HepG2 (cell line): ENCODE measurements at regions not wholly inside any gene's neighbourhood (a gene's known extent, or its start where the extent isn't known, plus 50 kb on each side); places are given as distances from the start of the nearest gene placed in this dataset.

Experiments used
- CBFB ChIP-seq: sonication (generic); formaldehyde crosslinking; IDR thresholded peaks from 2 replicates; pipeline ENCODE4 v1.4.0; 2020; ENCODE audit warnings: missing genetic modification reagents
- CREM ChIP-seq, 2 experiments: sonication (generic) in 1 of 2; formaldehyde crosslinking in 1 of 2; IDR thresholded peaks; 2 replicates each; pipeline versions ENCODE4 v1.4.0 to v1.6.1; 2016 to 2020; ENCODE audit warnings: antibody characterized with exemption in 1 of 2, mild to moderate bottlenecking in 1 of 2, missing genetic modification reagents in 1 of 2
- DPF2 ChIP-seq: sonication (generic); formaldehyde crosslinking; IDR thresholded peaks from 2 replicates; pipeline ENCODE4 v1.4.0; 2020; ENCODE audit warnings: mild to moderate bottlenecking, low read depth, missing genetic modification reagents, borderline replicate concordance
- ELF3 ChIP-seq: IDR thresholded peaks from 2 replicates; pipeline ENCODE4 v1.6.1; 2016; ENCODE audit warnings: missing genetic modification reagents, missing compliant biosample characterization
- FOXK2 ChIP-seq: fragments of 450-650 bp; IDR thresholded peaks from 2 replicates; pipeline ENCODE4 v1.6.1; 2016
- GATAD2A ChIP-seq: IDR thresholded peaks from 2 replicates; pipeline ENCODE4 v1.6.1; 2016
- HNRNPH1 ChIP-seq: fragments of 200-400 bp; formaldehyde crosslinking; optimal IDR thresholded peaks from 2 replicates; pipeline ENCODE3; 2017; ENCODE audit warnings: mild to moderate bottlenecking, low read depth, low read length
- NCOA2 ChIP-seq: sonication (generic); formaldehyde crosslinking; IDR thresholded peaks from 2 replicates; pipeline ENCODE4 v1.8.0; 2022; ENCODE audit warnings: inconsistent platforms
- POGZ ChIP-seq: sonication (generic); formaldehyde crosslinking; IDR thresholded peaks from 2 replicates; pipeline ENCODE4 v1.4.0; 2020; ENCODE audit warnings: mild to moderate bottlenecking, missing genetic modification reagents
- RARA ChIP-seq: IDR thresholded peaks from 2 replicates; pipeline ENCODE4 v1.6.1; 2016; ENCODE audit warnings: missing genetic modification reagents, missing compliant biosample characterization
- RARG ChIP-seq: sonication (generic); formaldehyde crosslinking; IDR thresholded peaks from 2 replicates; pipeline ENCODE4 v1.4.0; 2020; ENCODE audit warnings: low read depth, mild to moderate bottlenecking, missing genetic modification reagents
- SMAD1 ChIP-seq: sonication (generic); formaldehyde crosslinking; IDR thresholded peaks from 2 replicates; pipeline ENCODE4 v1.4.0; 2020; ENCODE audit warnings: missing genetic modification reagents, low read depth, mild to moderate bottlenecking, borderline replicate concordance
- SMC3 ChIP-seq: IDR thresholded peaks from 2 replicates; pipeline ENCODE4 v1.6.1; 2011; ENCODE audit warnings: low read length, improper control_type of control experiment
- ZNF549 ChIP-seq: sonication (generic); formaldehyde crosslinking; IDR thresholded peaks from 2 replicates; pipeline ENCODE4 v1.5.0; 2020; ENCODE audit warnings: missing genetic modification reagents
- ZNF558 ChIP-seq: sonication (generic); formaldehyde crosslinking; IDR thresholded peaks from 2 replicates; pipeline ENCODE4 v1.9.0; 2022; ENCODE audit warnings: mild to moderate bottlenecking, missing genetic modification reagents, borderline replicate concordance
- TF ChIP-seq, protein P1 (sequence below): sonication (generic); formaldehyde crosslinking; IDR thresholded peaks from 2 replicates; pipeline ENCODE4 v1.8.0; 2023; ENCODE audit warnings: mild to moderate bottlenecking, missing genetic modification reagents
- TF ChIP-seq, protein P2 (sequence below): sonication (generic); formaldehyde crosslinking; conservative IDR thresholded peaks from 2 replicates; pipeline ENCODE4 v1.5.0; 2020; ENCODE audit warnings: missing genetic modification reagents
- TF ChIP-seq, protein P3 (sequence below): sonication (generic); formaldehyde crosslinking; IDR thresholded peaks from 2 replicates; pipeline ENCODE4 v1.5.0; 2020; ENCODE audit warnings: missing genetic modification reagents, mild to moderate bottlenecking, borderline replicate concordance
- TF ChIP-seq, protein P4 (sequence below): sonication (generic); formaldehyde crosslinking; IDR thresholded peaks from 2 replicates; pipeline ENCODE4 v1.4.0; 2020; ENCODE audit warnings: missing genetic modification reagents
- TF ChIP-seq, protein P5 (sequence below): sonication (generic); formaldehyde crosslinking; IDR thresholded peaks from 2 replicates; pipeline ENCODE4 v1.5.1; 2020; ENCODE audit warnings: mild to moderate bottlenecking, missing genetic modification reagents
- TF ChIP-seq, protein P6 (sequence below): IDR thresholded peaks from 2 replicates; pipeline ENCODE4 v1.6.1; 2016; ENCODE audit warnings: mild to moderate bottlenecking, missing biosample characterization, missing genetic modification reagents

DNA sequence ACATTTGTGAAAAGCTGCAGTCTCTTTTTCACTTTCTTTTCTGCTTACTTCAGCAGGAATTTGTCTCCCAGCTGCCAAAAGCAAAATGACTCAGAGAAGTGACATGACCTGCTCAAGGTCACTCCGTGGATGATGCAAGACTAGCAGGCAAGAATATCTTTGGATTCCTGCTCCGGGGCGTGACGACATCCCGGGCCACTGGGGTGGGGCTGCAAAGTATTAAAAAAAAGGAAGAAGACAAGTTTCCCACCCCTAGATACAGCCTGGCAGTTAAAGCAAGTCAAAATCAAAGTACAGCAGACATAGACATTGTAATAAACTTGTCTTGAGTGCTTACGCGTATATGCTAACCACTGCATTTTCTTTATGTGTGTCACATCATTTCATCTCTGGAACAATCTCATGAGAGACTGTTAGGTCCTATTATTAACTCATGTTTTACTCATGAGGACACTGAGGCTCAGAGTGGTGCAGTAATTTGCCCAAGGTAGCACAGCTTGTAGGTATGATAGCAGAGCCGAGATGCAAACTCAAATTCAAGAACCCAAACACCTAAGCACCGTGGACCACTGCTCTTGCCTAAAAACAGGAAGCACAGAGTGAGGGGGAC, 485.2 kb upstream of the PROK2 start (continued):
- TF ChIP-seq HNRNPH1 (no peak), DPF2 (no peak; the same call in 1 of the 2 replicates), SMAD1 (CRISPR knock-in tag) (no peak), ELF3 (CRISPR knock-in tag) (peak; percentile 61), ZNF549 (CRISPR knock-in tag) (no peak), RARG (CRISPR knock-in tag) (no peak), FOXK2 (no peak), RARA (peak; percentile 65), ZNF558 (CRISPR knock-in tag) (no peak), CBFB (CRISPR knock-in tag) (no peak), NCOA2 (CRISPR knock-in tag) (peak; percentile 50; the same call in 1 of the 2 replicates), CREM (IDR thresholded peaks at IDR 0.05) (peak; percentile 34; the same call in 1 of the 2 replicates), CREM (CRISPR knock-in tag; IDR thresholded peaks at IDR 0.05) (no peak), GATAD2A (CRISPR knock-in tag) (peak; percentile 81), SMC3 (peak; percentile 9; the same call in 1 of the 2 replicates), POGZ (CRISPR knock-in tag) (no peak)
- TF ChIP-seq, protein P1, sequence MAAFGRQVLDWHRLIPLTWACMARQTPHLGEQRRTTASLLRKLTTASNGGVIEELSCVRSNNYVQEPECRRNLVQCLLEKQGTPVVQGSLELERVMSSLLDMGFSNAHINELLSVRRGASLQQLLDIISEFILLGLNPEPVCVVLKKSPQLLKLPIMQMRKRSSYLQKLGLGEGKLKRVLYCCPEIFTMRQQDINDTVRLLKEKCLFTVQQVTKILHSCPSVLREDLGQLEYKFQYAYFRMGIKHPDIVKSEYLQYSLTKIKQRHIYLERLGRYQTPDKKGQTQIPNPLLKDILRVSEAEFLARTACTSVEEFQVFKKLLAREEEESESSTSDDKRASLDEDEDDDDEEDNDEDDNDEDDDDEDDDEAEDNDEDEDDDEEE (CRISPR knock-in tag): no peak
- TF ChIP-seq, protein P2, sequence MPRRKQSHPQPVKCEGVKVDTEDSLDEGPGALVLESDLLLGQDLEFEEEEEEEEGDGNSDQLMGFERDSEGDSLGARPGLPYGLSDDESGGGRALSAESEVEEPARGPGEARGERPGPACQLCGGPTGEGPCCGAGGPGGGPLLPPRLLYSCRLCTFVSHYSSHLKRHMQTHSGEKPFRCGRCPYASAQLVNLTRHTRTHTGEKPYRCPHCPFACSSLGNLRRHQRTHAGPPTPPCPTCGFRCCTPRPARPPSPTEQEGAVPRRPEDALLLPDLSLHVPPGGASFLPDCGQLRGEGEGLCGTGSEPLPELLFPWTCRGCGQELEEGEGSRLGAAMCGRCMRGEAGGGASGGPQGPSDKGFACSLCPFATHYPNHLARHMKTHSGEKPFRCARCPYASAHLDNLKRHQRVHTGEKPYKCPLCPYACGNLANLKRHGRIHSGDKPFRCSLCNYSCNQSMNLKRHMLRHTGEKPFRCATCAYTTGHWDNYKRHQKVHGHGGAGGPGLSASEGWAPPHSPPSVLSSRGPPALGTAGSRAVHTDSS (CRISPR knock-in tag): no peak
- TF ChIP-seq, protein P3, sequence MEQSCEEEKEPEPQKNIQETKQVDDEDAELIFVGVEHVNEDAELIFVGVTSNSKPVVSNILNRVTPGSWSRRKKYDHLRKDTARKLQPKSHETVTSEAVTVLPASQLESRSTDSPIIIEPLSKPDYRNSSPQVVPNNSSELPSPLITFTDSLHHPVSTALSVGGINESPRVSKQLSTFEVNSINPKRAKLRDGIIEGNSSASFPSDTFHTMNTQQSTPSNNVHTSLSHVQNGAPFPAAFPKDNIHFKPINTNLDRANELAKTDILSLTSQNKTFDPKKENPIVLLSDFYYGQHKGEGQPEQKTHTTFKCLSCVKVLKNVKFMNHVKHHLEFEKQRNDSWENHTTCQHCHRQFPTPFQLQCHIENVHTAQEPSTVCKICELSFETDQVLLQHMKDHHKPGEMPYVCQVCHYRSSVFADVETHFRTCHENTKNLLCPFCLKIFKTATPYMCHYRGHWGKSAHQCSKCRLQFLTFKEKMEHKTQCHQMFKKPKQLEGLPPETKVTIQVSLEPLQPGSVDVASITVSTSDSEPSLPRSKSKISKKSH: no peak
- TF ChIP-seq, protein P4, sequence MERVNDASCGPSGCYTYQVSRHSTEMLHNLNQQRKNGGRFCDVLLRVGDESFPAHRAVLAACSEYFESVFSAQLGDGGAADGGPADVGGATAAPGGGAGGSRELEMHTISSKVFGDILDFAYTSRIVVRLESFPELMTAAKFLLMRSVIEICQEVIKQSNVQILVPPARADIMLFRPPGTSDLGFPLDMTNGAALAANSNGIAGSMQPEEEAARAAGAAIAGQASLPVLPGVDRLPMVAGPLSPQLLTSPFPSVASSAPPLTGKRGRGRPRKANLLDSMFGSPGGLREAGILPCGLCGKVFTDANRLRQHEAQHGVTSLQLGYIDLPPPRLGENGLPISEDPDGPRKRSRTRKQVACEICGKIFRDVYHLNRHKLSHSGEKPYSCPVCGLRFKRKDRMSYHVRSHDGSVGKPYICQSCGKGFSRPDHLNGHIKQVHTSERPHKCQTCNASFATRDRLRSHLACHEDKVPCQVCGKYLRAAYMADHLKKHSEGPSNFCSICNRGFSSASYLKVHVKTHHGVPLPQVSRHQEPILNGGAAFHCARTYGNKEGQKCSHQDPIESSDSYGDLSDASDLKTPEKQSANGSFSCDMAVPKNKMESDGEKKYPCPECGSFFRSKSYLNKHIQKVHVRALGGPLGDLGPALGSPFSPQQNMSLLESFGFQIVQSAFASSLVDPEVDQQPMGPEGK (CRISPR knock-in tag): peak; percentile 55
- TF ChIP-seq, protein P5, sequence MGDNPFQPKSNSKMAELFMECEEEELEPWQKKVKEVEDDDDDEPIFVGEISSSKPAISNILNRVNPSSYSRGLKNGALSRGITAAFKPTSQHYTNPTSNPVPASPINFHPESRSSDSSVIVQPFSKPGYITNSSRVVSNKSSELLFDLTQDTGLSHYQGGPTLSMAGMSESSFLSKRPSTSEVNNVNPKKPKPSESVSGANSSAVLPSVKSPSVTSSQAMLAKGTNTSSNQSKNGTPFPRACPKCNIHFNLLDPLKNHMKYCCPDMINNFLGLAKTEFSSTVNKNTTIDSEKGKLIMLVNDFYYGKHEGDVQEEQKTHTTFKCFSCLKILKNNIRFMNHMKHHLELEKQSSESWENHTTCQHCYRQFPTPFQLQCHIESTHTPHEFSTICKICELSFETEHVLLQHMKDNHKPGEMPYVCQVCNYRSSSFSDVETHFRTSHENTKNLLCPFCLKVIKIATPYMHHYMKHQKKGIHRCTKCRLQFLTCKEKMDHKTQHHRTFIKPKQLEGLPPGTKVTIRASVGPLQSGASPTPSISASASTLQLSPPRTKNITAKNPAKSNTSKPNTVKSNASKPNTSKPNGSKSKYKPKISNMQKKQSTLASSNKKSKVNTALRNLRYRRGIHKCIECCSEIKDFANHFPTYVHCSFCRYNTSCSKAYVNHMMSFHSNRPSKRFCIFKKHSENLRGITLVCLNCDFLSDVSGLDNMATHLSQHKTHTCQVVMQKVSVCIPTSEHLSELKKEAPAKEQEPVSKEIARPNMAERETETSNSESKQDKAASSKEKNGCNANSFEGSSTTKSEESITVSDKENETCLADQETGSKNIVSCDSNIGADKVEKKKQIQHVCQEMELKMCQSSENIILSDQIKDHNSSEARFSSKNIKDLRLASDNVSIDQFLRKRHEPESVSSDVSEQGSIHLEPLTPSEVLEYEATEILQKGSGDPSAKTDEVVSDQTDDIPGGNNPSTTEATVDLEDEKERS (CRISPR knock-in tag): 0 out of 2 replicates have a peak, but pooled peaks have one; percentile 54
- TF ChIP-seq, protein P6, sequence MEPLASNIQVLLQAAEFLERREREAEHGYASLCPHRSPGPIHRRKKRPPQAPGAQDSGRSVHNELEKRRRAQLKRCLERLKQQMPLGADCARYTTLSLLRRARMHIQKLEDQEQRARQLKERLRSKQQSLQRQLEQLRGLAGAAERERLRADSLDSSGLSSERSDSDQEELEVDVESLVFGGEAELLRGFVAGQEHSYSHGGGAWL (CRISPR knock-in tag): no peak
